ENCODE measurements at regions not wholly inside any gene's neighbourhood (a gene's known extent, or its start where the extent isn't known, plus 50 kb on each side); places are given as distances from the start of the nearest gene placed in this dataset.

- no peak for DNase-seq
Measured at GRCh38 chr2:180443888-180444287, 436.8 kb upstream of the CWC22 start.

- DNase-seq: no peak
Measured at GRCh38 chr2:180442860-180443644, 436.0 kb upstream of the CWC22 start.

GRCh38 chr2:180419212-180419611, 412.1 kb upstream of the CWC22 start:
- no peak for DNase-seq

- no peak for DNase-seq
Measured at GRCh38 chr2:180416627-180417026, 409.5 kb upstream of the CWC22 start.

- no peak for DNase-seq
Measured at GRCh38 chr2:180413336-180413735, 406.2 kb upstream of the CWC22 start.

GRCh38 chr2:180412219-180412618, 405.1 kb upstream of the CWC22 start:
- DNase-seq: no peak

GRCh38 chr2:180411661-180412060, 404.6 kb upstream of the CWC22 start:
- DNase-seq: no peak

- DNase-seq: no peak
Measured at GRCh38 chr2:180406687-180407086, 399.6 kb upstream of the CWC22 start.

- DNase-seq: no peak
Measured at GRCh38 chr2:180405520-180405919, 398.4 kb upstream of the CWC22 start.

- DNase-seq: no peak
Measured at GRCh38 chr2:180394305-180394704, 387.2 kb upstream of the CWC22 start.

GRCh38 chr2:180385601-180386201, 378.6 kb upstream of the CWC22 start:
- DNase-seq: no peak

- no peak for DNase-seq
Measured at GRCh38 chr2:180376066-180376465, 369.0 kb upstream of the CWC22 start.

GRCh38 chr2:180374502-180375281, 367.6 kb upstream of the CWC22 start:
- no peak for DNase-seq

GRCh38 chr2:180370511-180371205, 363.6 kb upstream of the CWC22 start:
- no peak for DNase-seq

- no peak for DNase-seq
Measured at GRCh38 chr2:180368881-180369280, 361.8 kb upstream of the CWC22 start.

- no peak for DNase-seq
Measured at GRCh38 chr2:180367815-180368214, 360.7 kb upstream of the CWC22 start.

GRCh38 chr2:180366481-180366880, 359.4 kb upstream of the CWC22 start:
- no peak for DNase-seq

- DNase-seq: no peak
Measured at GRCh38 chr2:180364719-180365118, 357.6 kb upstream of the CWC22 start.

- DNase-seq: no peak
Measured at GRCh38 chr2:180360283-180360618, 353.2 kb upstream of the CWC22 start.

GRCh38 chr2:180359522-180360282, 352.6 kb upstream of the CWC22 start:
- DNase-seq: peak; percentile 1

- no peak for DNase-seq
Measured at GRCh38 chr2:180358458-180358857, 351.4 kb upstream of the CWC22 start.

GRCh38 chr2:180356676-180357075, 349.6 kb upstream of the CWC22 start:
- no peak for DNase-seq

- no peak for DNase-seq
Measured at GRCh38 chr2:180352620-180353019, 345.5 kb upstream of the CWC22 start.
